ENCODE measurements at regions not wholly inside any gene's neighbourhood (a gene's known extent, or its start where the extent isn't known, plus 50 kb on each side); places are given as distances from the start of the nearest gene placed in this dataset.
A peak's percentile ranks its signal among the peaks of the same experiment; 100 is the strongest.

GRCh38 chr10:57706576-57707299 is 561.0 kb downstream of the IPMK start:
- Mint-ChIP-seq H3K4me3 (no peak overlapping the region), H3K27ac (peak overlapping the region in 1 of 2 donors; percentile 3)
- ATAC-seq: no peak

GRCh38 chr10:57706016-57706415 is 561.7 kb downstream of the IPMK start:
- H3K4me3 Mint-ChIP-seq: no peak overlapping the region
- ATAC-seq (no peak), DNase-seq (no peak)
- H3K4me1 Mint-ChIP-seq: no peaks in the 10 kb centered on the region
- no peaks in the 10 kb centered on the region for H3K27me3 Mint-ChIP-seq
- H3K9me3 Mint-ChIP-seq: no peaks in the 10 kb centered on the region
- no peak overlapping the region for H3K27ac Mint-ChIP-seq

More at GRCh38 chr10:57706576-57707299, 561.0 kb downstream of the IPMK start:
- no peaks in the 10 kb centered on the region for H3K9me3 Mint-ChIP-seq
- no peaks in the 10 kb centered on the region for H3K27me3 Mint-ChIP-seq
- no peak for DNase-seq
- no peaks in the 10 kb centered on the region for H3K4me1 Mint-ChIP-seq

DNA sequence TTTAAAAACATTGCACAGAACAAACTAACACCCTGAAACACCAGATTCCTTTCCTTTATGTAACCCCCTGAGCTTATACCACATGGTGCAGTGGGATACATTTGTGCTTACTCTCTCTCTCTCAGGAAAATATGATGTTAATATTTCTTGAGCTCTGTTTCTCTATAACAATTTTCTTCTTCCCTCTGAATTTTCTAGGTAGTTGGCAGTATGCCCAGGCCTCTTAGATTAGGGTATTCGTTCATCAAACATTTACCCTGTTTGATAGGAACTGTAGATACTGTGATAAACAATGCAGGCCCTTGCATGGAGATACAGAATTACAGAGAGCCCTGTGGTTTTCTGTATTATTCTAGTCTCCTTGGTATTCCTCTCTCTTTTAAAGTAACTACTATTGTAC is 567.8 kb downstream of the IPMK start:
- H3K27me3 Mint-ChIP-seq: no peaks in the 10 kb centered on the region
- ATAC-seq: no peak
- H3K4me1 Mint-ChIP-seq: no peaks in the 10 kb centered on the region
- H3K4me3 Mint-ChIP-seq: no peak overlapping the region
- no peaks in the 10 kb centered on the region for H3K9me3 Mint-ChIP-seq
- H3K27ac Mint-ChIP-seq: no peak overlapping the region
- DNase-seq: no peak

- no peak for DNase-seq
- ATAC-seq: no peak
- Mint-ChIP-seq H3K4me3 (no peak overlapping the region), H3K27me3 (no peaks in the 10 kb centered on the region), H3K4me1 (no peaks in the 10 kb centered on the region), H3K9me3 (no peaks in the 10 kb centered on the region), H3K27ac (no peak overlapping the region)
Observed at GRCh38 chr10:57696641-57697040, 571.1 kb downstream of the IPMK start.

DNA sequence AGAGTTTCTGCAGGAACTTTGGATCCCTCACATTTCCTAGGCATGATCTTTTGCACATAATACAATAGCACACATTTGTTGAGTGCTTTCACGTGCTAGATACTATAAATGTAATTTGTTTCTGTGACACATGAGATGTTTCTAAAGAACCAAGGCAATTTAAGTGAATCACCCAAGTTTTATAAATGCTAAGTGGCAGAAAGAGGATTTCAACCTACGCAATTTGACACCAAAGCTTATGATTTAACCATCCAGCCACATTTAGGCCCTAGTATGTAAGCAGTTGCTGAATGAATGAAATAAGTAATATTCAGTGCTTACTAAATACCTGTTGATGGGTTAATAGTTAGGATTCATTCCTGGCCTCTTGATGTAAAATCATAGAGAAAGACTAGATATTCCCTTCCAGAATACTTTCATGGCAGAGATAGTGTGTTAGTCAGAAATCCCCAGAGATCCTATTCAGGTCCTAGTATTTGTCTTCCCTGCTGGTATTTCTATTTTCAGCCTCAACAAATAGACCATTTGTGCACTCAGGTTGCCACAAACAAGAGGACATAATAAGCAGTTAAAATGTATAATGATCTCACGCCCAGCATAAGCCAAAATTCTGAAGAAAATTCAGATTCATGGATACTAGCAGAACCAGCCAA is 572.6 kb downstream of the IPMK start:
- Mint-ChIP-seq H3K4me1 (no peaks in the 10 kb centered on the region), H3K4me3 (no peak overlapping the region), H3K27me3 (no peaks in the 10 kb centered on the region), H3K27ac (no peak overlapping the region), H3K9me3 (no peaks in the 10 kb centered on the region)
- DNase-seq: no peak
- no peak for ATAC-seq

DNA sequence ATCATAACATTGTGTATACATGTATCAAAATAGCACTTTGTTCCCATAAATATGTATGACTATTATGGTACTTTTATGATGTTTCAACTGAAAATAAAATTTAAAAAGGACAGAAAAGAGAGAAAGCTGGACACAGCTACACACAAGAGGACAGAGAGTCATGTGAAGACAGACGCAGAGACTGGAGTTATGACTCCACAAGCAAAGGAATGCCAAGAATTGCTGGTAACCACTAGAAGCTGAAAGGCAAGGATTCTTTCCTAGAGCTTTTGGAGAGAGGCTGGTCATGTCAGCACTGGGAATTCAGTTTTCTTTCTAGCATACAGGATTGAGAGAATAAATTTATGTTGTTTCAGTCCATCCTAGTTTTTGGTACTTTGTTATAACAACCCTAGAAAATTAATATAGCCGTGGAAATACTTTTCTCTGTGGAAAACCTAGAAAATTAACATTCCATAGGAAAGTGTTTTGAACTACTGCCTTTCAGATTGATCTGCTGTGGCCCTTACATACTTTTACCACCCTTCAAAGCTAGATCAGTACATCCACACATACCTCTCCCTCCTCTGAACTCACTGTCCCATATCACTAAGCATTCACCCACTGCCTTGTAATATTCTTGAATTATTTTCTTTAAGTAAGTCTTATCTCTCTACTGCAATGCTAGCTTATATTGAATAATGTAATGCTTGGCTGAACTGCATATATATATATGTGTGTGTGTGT is 575.3 kb downstream of the IPMK start:
- Mint-ChIP-seq H3K9me3 (no peaks in the 10 kb centered on the region), H3K27me3 (no peaks in the 10 kb centered on the region), H3K4me3 (no peak overlapping the region), H3K4me1 (no peaks in the 10 kb centered on the region), H3K27ac (peak overlapping the region in 1 of 2 donors; percentile 45)
- DNase-seq (no peak), ATAC-seq (no peak)

DNA sequence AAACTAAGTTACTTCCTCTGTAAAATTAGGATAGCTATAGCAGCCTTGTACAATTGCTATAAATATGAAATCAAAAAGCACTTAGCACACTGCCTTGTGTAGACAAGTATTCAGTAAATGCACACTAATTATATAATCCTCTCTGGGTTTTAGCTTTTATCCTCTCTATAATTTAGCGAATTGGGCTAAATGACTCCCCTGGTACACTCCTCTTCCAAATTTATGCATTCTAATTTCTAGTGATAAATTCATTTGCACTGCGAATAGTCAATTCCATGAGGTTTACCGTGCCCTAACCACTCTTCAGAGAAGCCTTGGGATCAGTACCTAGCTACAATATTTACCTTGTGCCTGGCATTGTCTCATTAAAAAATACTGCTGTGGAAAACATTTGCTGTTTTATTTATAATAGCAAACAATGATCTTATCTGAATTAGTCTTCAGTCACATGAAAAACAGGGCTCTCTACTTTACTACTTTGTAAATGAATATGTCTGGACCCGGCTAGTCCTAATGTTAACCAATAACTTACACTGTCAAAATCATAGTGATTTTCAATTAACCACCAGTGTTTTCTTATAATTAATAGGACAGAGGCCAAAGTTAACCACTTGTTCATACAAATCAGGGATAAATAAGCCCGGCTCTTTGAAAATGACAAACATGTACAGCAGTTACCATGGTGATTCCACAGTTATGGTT is 577.9 kb downstream of the IPMK start:
- Mint-ChIP-seq H3K9me3 (no peaks in the 10 kb centered on the region), H3K4me3 (no peak overlapping the region), H3K27me3 (no peaks in the 10 kb centered on the region), H3K4me1 (no peaks in the 10 kb centered on the region), H3K27ac (no peak overlapping the region)
- DNase-seq: no peak
- ATAC-seq: no peak

- Mint-ChIP-seq H3K9me3 (peaks cover 14 to 20% of the 10 kb centered on the region in 2 donors), H3K4me1 (no peaks in the 10 kb centered on the region), H3K27ac (no peak overlapping the region), H3K4me3 (no peak overlapping the region), H3K27me3 (no peaks in the 10 kb centered on the region)
- DNase-seq (no peak), ATAC-seq (no peak)
Observed at GRCh38 chr10:57679916-57680315, 587.8 kb downstream of the IPMK start.

DNA sequence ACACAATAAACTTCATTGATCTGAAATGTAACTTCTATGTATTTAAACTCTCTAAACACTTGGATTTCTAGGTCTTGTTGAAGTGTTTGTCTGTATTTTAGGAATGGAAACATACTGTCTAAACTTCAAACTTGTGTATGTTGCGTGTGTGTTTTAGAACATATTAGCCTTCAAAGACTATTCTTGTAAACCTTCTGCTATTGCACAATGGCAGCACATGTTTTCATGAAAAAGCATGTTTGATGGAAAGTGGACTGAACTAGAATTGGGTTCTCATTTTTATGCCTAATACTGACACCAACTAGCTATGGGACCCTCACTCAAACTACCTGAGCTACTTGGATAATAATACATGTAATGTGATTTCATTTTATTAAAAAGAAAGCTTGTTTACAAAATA is 592.6 kb downstream of the IPMK start:
- Mint-ChIP-seq H3K4me1 (no peaks in the 10 kb centered on the region), H3K27me3 (no peaks in the 10 kb centered on the region), H3K4me3 (no peak overlapping the region), H3K27ac (no peak overlapping the region), H3K9me3 (peaks cover 12 to 20% of the 10 kb centered on the region in 2 donors)
- DNase-seq (no peak), ATAC-seq (no peak)

DNA sequence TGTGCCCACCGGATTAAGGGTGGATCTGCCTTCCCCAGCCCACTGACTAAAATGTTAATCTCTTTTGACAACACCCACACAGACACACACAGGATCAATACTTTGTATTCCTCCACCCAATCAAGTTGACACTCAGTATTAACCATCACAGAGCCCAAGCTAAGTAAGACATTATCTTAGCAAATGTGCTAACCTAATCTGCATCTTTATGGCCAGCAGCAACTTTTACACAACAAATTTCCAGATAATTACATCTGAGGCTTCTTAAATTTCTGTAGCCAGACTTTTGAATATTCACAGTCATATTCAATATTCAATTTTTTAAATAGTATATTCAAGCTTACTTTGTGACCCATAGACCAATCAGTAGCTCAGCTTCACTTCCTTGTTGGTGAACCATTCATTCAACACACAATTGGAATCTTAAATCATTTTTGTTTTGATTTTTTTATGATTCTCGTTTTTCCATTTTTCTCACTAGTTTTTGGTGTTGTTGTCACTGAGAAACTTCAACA is 594.2 kb downstream of the IPMK start:
- Mint-ChIP-seq H3K9me3 (peaks cover 11 to 12% of the 10 kb centered on the region in 2 donors), H3K27ac (no peak overlapping the region), H3K27me3 (no peaks in the 10 kb centered on the region), H3K4me3 (no peak overlapping the region), H3K4me1 (no peaks in the 10 kb centered on the region)
- DNase-seq: no peak
- no peak for ATAC-seq

DNA sequence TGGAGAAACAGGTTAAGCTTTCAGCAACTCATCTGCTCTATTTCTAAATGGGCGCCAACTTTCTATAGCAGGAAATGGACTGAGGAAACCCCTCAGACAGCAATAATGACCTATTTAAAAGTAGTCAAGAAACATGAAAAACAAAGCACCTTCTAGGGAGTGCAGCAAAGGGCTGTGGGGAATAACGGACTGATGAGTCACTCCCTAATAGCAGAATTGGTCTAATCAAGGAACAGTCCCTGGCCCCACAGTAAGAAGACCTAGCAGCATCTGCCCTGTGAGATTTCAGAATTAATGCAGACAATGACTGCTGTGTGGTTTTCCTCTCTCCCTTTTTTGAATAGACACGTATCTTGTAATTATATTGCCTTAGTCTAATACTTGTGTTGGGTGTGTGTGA is 602.9 kb downstream of the IPMK start:
- DNase-seq (no peak), ATAC-seq (no peak)
- Mint-ChIP-seq H3K4me1 (no peaks in the 10 kb centered on the region), H3K4me3 (no peak overlapping the region), H3K27ac (no peak overlapping the region), H3K9me3 (no peaks in the 10 kb centered on the region), H3K27me3 (no peaks in the 10 kb centered on the region)

DNA sequence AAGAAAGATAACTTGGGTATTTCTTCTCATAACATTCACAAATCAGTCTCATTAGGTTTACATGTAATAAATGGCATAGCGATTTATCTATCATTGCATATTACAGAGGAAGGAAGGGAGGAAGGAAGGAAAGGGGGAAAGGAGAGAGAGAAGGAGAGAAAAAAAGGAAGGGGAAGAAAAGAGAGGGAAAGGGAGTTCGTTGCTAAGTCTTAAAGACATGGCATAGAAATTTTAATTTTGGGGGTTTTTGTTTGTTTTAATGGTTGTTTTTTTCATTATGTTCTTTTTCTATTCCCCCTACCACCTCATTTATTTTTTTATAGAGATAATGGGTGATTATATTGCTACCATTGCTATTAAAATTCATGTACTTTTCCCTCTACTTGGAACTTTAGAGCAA is 604.3 kb downstream of the IPMK start:
- Mint-ChIP-seq H3K4me1 (no peaks in the 10 kb centered on the region), H3K27ac (no peak overlapping the region), H3K27me3 (no peaks in the 10 kb centered on the region), H3K9me3 (no peaks in the 10 kb centered on the region), H3K4me3 (no peak overlapping the region)
- DNase-seq (no peak), ATAC-seq (no peak)

GRCh38 chr10:57661206-57661605 is 606.5 kb downstream of the IPMK start:
- no peak for ATAC-seq
- Mint-ChIP-seq H3K9me3 (no peaks in the 10 kb centered on the region), H3K27me3 (no peaks in the 10 kb centered on the region), H3K27ac (no peak overlapping the region), H3K4me1 (no peaks in the 10 kb centered on the region), H3K4me3 (no peak overlapping the region)
- DNase-seq: no peak

DNA sequence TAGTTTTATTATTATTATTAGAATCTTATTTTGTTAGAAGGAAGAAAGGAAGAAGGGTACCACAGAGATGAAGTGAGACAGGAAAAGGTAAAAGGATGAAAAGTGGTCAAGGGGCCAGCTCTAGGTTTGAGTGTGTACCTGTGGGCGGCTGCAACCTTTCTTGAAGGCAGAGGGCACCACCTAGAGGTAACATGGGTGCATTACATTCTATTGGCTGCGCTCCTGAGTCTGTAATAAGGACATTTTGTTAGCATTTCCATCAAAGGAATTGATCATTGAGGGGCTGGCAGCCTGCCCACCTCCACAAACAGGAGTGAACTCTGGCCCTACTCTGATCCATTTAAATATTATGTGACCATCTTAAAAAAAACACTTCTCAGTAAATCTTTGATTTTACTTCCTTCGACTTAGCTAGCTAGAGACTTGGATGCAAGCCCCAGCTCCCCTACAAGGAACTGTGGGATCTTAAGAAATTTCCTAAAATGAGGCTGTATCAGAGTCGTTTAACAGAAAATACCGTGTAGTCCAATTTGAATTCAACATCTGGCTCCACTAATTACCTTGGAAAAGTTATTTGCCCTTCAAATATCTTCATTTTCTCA is 610.4 kb downstream of the IPMK start:
- H3K4me3 Mint-ChIP-seq: no peak overlapping the region
- no peak overlapping the region for H3K27ac Mint-ChIP-seq
- H3K4me1 Mint-ChIP-seq: no peaks in the 10 kb centered on the region
- peak; percentile 33 to 42 for DNase-seq
- H3K9me3 Mint-ChIP-seq: peaks cover 0 to 4% of the 10 kb centered on the region in 2 donors
- ATAC-seq: peak; percentile 71
- no peaks in the 10 kb centered on the region for H3K27me3 Mint-ChIP-seq

DNA sequence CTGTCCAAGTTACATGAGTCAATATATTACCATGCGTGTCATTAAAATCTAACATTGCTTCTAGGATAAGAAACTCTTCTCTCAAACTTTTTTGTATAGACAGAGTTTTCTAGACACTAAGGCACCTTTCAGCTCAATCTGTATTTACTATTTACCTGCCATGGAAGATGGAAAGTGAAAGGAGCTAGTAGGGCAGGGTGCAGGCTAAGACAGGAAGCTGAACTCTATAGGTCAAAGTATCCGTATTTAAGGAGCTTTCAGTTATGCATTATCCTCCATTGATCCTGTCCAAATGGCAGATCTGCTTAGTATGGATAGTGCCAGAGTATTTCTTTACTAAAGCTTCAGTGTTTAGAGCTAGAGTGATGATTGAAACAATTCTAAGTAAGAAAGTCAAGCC is 612.8 kb downstream of the IPMK start:
- H3K9me3 Mint-ChIP-seq: peaks cover 0 to 9% of the 10 kb centered on the region in 2 donors
- no peak overlapping the region for H3K27ac Mint-ChIP-seq
- ATAC-seq (no peak), DNase-seq (no peak)
- no peaks in the 10 kb centered on the region for H3K27me3 Mint-ChIP-seq
- H3K4me3 Mint-ChIP-seq: no peak overlapping the region
- H3K4me1 Mint-ChIP-seq: no peaks in the 10 kb centered on the region
